Astrocyte of the spinal cord (primary cell): ENCODE measurements at regions not wholly inside any gene's neighbourhood (a gene's known extent, or its start where the extent isn't known, plus 50 kb on each side); places are given as distances from the start of the nearest gene placed in this dataset.

Experiments used
- DNase-seq: peaks from one replicate; pipeline ENCODE4 v3.0.0; 2011; ENCODE audit warnings: low read depth, low spot score
- H3K4me3 ChIP-seq: 2 replicates; pipeline ENCODE4 v1.5.1; 2011; ENCODE audit warnings: low read depth, mild to moderate bottlenecking, low read length, moderate library complexity
- CTCF ChIP-seq: IDR thresholded peaks from 2 replicates; pipeline ENCODE4 v1.5.1; 2012; ENCODE audit warnings: low read depth, mild to moderate bottlenecking, low read length, inconsistent platforms
- in situ Hi-C: cut with HindIII; loops from 2 replicates; pipeline ENCODE4 v1.10.0; 2017; ENCODE audit warnings: low sequenced_read_pairs

- DNase-seq: peak; percentile 58
- H3K4me3 ChIP-seq: no peak overlapping the region
- TF ChIP-seq CTCF: peak; percentile 62
- in situ Hi-C loops: no loop called here
These were observed 142.3 kb upstream of the ARHGAP5 start for GRCh38 chr14:31934767-31935266.

DNA sequence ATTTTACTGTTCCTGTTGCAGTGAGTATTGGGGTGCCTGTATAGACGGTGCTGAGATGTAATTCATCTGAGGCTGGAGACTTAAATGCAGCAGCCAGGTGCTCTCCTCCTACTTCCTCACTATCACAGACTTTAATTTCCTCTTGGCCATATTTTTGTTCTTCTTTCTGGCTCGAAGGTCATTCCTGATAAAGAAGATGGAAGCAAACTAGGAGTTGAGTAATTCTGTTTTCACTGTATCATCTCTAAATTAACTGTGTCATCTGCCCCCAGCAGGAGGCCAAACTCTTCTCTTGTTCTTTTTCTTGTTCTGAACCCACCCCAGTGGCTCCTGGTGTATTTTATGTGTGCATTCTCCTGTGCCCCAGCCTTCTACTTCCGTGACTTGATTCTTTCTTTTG lies 141.7 kb upstream of the ARHGAP5 start:
- DNase-seq: no peak
- H3K4me3 ChIP-seq: no peak overlapping the region
- TF ChIP-seq CTCF: no peak
- in situ Hi-C loops: no loop called here

- in situ Hi-C loops: no loop called here
- no peak for TF ChIP-seq CTCF
These were observed 141.0 kb upstream of the ARHGAP5 start for GRCh38 chr14:31936115-31936514.

GRCh38 chr14:31937730-31938346 lies 139.3 kb upstream of the ARHGAP5 start:
- H3K4me3 ChIP-seq: no peak overlapping the region
- DNase-seq: peak; percentile 69
- in situ Hi-C loops: no loop called here
- TF ChIP-seq CTCF: no peak

More at GRCh38 chr14:31936115-31936514, 141.0 kb upstream of the ARHGAP5 start:
- no peak overlapping the region for H3K4me3 ChIP-seq
- DNase-seq: no peak

GRCh38 chr14:31939934-31940333 lies 137.2 kb upstream of the ARHGAP5 start:
- no peak for DNase-seq
- in situ Hi-C loops: no loop called here
- TF ChIP-seq CTCF: no peak
- H3K4me3 ChIP-seq: no peak overlapping the region

GRCh38 chr14:31941487-31941886 lies 135.6 kb upstream of the ARHGAP5 start:
- DNase-seq: no peak
- no peak overlapping the region for H3K4me3 ChIP-seq
- in situ Hi-C loops: no loop called here
- no peak for TF ChIP-seq CTCF
